HG03039 (cell line): ENCODE measurements at regions not wholly inside any gene's neighbourhood (a gene's known extent, or its start where the extent isn't known, plus 50 kb on each side); places are given as distances from the start of the nearest gene placed in this dataset.

Experiments used
- ATAC-seq: cut with Tn5 transposase; IDR thresholded peaks from one replicate; pipeline ENCODE4 v1.9.1; 2021; ENCODE audit warnings: mild to moderate bottlenecking, moderate library complexity; ENCODE audit not compliant: unreplicated experiment

GRCh38 chr9:78781681-78782080 is 484.8 kb downstream of the PSAT1 start:
- no peak for ATAC-seq

- no peak for ATAC-seq
Measured at GRCh38 chr9:78782234-78782633, 485.3 kb downstream of the PSAT1 start.

GRCh38 chr9:78782858-78783257 is 485.9 kb downstream of the PSAT1 start:
- ATAC-seq, result no peak

- no peak for ATAC-seq
Measured at GRCh38 chr9:78783743-78784142, 486.8 kb downstream of the PSAT1 start.

- ATAC-seq, result no peak
Measured at GRCh38 chr9:78786794-78787193, 489.9 kb downstream of the PSAT1 start.

- ATAC-seq, result no peak
Measured at GRCh38 chr9:78788101-78788500, 491.2 kb downstream of the PSAT1 start.

GRCh38 chr9:78791779-78792178 is 494.9 kb downstream of the PSAT1 start:
- no peak for ATAC-seq

GRCh38 chr9:78792745-78793144 is 495.8 kb downstream of the PSAT1 start:
- ATAC-seq, result no peak

- no peak for ATAC-seq
Measured at GRCh38 chr9:78805771-78806170, 508.8 kb downstream of the PSAT1 start.

GRCh38 chr9:78806492-78807160 is 509.7 kb downstream of the PSAT1 start:
- no peak for ATAC-seq

- no peak for ATAC-seq
Measured at GRCh38 chr9:78807286-78807685, 510.4 kb downstream of the PSAT1 start.

GRCh38 chr9:78808048-78808447 is 511.1 kb downstream of the PSAT1 start:
- ATAC-seq, result no peak

GRCh38 chr9:78811622-78812276 is 514.8 kb downstream of the PSAT1 start:
- no peak for ATAC-seq

GRCh38 chr9:78812665-78813064 is 515.7 kb downstream of the PSAT1 start:
- ATAC-seq, result no peak

GRCh38 chr9:78813602-78814180 is 516.8 kb downstream of the PSAT1 start:
- no peak for ATAC-seq

- peak; percentile 70 for ATAC-seq
Measured at GRCh38 chr9:78821126-78821822, 524.3 kb downstream of the PSAT1 start.

- no peak for ATAC-seq
Measured at GRCh38 chr9:78826527-78826926, 529.6 kb downstream of the PSAT1 start.

GRCh38 chr9:78828521-78828920 is 531.6 kb downstream of the PSAT1 start:
- no peak for ATAC-seq

- ATAC-seq, result no peak
Measured at GRCh38 chr9:78830301-78830700, 533.4 kb downstream of the PSAT1 start.

GRCh38 chr9:78831726-78832125 is 534.8 kb downstream of the PSAT1 start:
- no peak for ATAC-seq

- no peak for ATAC-seq
Measured at GRCh38 chr9:78835928-78836450, 539.1 kb downstream of the PSAT1 start.

GRCh38 chr9:78839252-78839651 is 542.3 kb downstream of the PSAT1 start:
- ATAC-seq, result no peak
